ENCODE measurements at regions not wholly inside any gene's neighbourhood (a gene's known extent, or its start where the extent isn't known, plus 50 kb on each side); places are given as distances from the start of the nearest gene placed in this dataset.
A peak's percentile ranks its signal among the peaks of the same experiment; 100 is the strongest.

- ATAC-seq (no peak), DNase-seq (no peak)
- no peaks in the 10 kb centered on the region for H3K36me3 Mint-ChIP-seq (ENCODE audit: low read depth)
- ChIA-PET POLR2A (no interaction called here), CTCF (no interaction called here)
- no peak for TF ChIP-seq CTCF (IDR thresholded peaks at IDR 0.05)
- no peak overlapping the region for H3K4me3 Mint-ChIP-seq
- H3K27me3 Mint-ChIP-seq = peaks cover 5% of the 10 kb centered on the region
- peaks cover 43% of the 10 kb centered on the region for H3K4me1 Mint-ChIP-seq (ENCODE audit: low read depth)
- H3K9me3 Mint-ChIP-seq = no peaks in the 10 kb centered on the region
- intact Hi-C loops (cut with micrococcal nuclease) = no loop called here
- no peak overlapping the region for H3K27ac Mint-ChIP-seq
Measured at GRCh38 chr12:67582844-67583243, 65.7 kb upstream of the DYRK2 start.

- DNase-seq = no peak
- peaks cover 2% of the 10 kb centered on the region for H3K36me3 Mint-ChIP-seq (ENCODE audit: low read depth)
- ATAC-seq = no peak
- H3K4me1 Mint-ChIP-seq (ENCODE audit: low read depth) = peaks cover 33% of the 10 kb centered on the region
- POLR2A ChIA-PET = no interaction called here
- intact Hi-C loops (cut with micrococcal nuclease) = no loop called here
- H3K4me3 Mint-ChIP-seq = no peak overlapping the region
- no peaks in the 10 kb centered on the region for H3K9me3 Mint-ChIP-seq
- no peak overlapping the region for H3K27ac Mint-ChIP-seq
- peaks cover 2% of the 10 kb centered on the region for H3K27me3 Mint-ChIP-seq
- CTCF ChIA-PET = no interaction called here
- no peak for TF ChIP-seq CTCF (IDR thresholded peaks at IDR 0.05)
Measured at GRCh38 chr12:67586951-67587350, 61.6 kb upstream of the DYRK2 start.

GRCh38 chr12:67589078-67589477 is 59.5 kb upstream of the DYRK2 start:
- DNase-seq (no peak), ATAC-seq (no peak)
- Mint-ChIP-seq H3K4me3 (no peak overlapping the region), H3K4me1 (ENCODE audit: low read depth) (peaks cover 50% of the 10 kb centered on the region), H3K27ac (no peak overlapping the region), H3K27me3 (no peaks in the 10 kb centered on the region), H3K9me3 (no peaks in the 10 kb centered on the region), H3K36me3 (ENCODE audit: low read depth) (peaks cover 2% of the 10 kb centered on the region)
- ChIA-PET POLR2A (no interaction called here), CTCF (no interaction called here)
- no peak for TF ChIP-seq CTCF (IDR thresholded peaks at IDR 0.05)
- intact Hi-C loops (cut with micrococcal nuclease) = no loop called here

GRCh38 chr12:67590149-67590790 is 58.3 kb upstream of the DYRK2 start:
- TF ChIP-seq CTCF (IDR thresholded peaks at IDR 0.05) = no peak
- H3K4me3 Mint-ChIP-seq = peak overlapping the region; percentile 36
- H3K9me3 Mint-ChIP-seq = no peaks in the 10 kb centered on the region
- CTCF ChIA-PET = interaction anchor here (0.9 to 1.7 kb wide), 3 partner anchors 9 to 21 kb away, joined by 3 to 9 read pairs (median 4); no protein-coding TSS in a partner anchor
- no peaks in the 10 kb centered on the region for H3K27me3 Mint-ChIP-seq
- H3K4me1 Mint-ChIP-seq (ENCODE audit: low read depth) = peaks cover 51% of the 10 kb centered on the region
- ATAC-seq (peak; percentile 60), DNase-seq (peak; percentile 53)
- POLR2A ChIA-PET = interaction anchor here (0.8 to 1.1 kb wide), 2 partner anchors 9 to 11 kb away, joined by 3 to 4 read pairs; no protein-coding TSS in a partner anchor
- intact Hi-C loops (cut with micrococcal nuclease) = loop anchor here (5.0 kb wide), 1 partner anchor 47 kb away; no protein-coding TSS in a partner anchor
- peak overlapping the region; percentile 9 for H3K27ac Mint-ChIP-seq
- peaks cover 2% of the 10 kb centered on the region for H3K36me3 Mint-ChIP-seq (ENCODE audit: low read depth)

- POLR2A ChIA-PET = interaction anchor here (0.7 kb wide), 1 partner anchor 139 kb away, joined by 4 read pairs; no protein-coding TSS in a partner anchor
- Mint-ChIP-seq H3K36me3 (ENCODE audit: low read depth) (peaks cover 2% of the 10 kb centered on the region), H3K4me1 (ENCODE audit: low read depth) (peaks cover 51% of the 10 kb centered on the region), H3K27ac (peak overlapping the region; percentile 68), H3K9me3 (peaks cover 2% of the 10 kb centered on the region), H3K4me3 (no peak overlapping the region), H3K27me3 (no peaks in the 10 kb centered on the region)
- ATAC-seq (peak; percentile 64), DNase-seq (no peak)
- TF ChIP-seq CTCF (IDR thresholded peaks at IDR 0.05) = no peak
- intact Hi-C loops (cut with micrococcal nuclease) = loop anchor here (5.0 kb wide), 1 partner anchor 45 kb away; no protein-coding TSS in a partner anchor
- CTCF ChIA-PET = interaction anchor here (0.9 kb wide), 1 partner anchor 12 kb away, joined by 3 read pairs; no protein-coding TSS in a partner anchor
Measured at GRCh38 chr12:67592228-67593011, 56.1 kb upstream of the DYRK2 start.
